Esophagus squamous epithelium (tissue), 5 donors: ENCODE measurements at regions not wholly inside any gene's neighbourhood (a gene's known extent, or its start where the extent isn't known, plus 50 kb on each side); places are given as distances from the start of the nearest gene placed in this dataset.

Experiments used
- DNase-seq: peaks from one replicate; lab custom pipeline; 2025; lab: John Stamatoyannopoulos, UW
- H3K27ac ChIP-seq, 4 donors: fragments of 200-600 bp; sonication (generic); one replicate each; pipeline ENCODE4 v1.5.1; 2016 to 2019; ENCODE audit warnings: mild to moderate bottlenecking in 1 of 4
- H3K27me3 ChIP-seq, 4 donors: fragments of 200-600 bp; sonication (generic); 1 replicate in 3 of 4; 2 replicates in 1 of 4; pipeline versions ENCODE4 v1.5.1 to v1.6.0; 2017 to 2021; ENCODE audit warnings: antibody characterized with exemption in 1 of 4
- H3K36me3 ChIP-seq, 3 donors: fragments of 200-600 bp; sonication (generic); one replicate each; pipeline ENCODE4 v1.5.1; 2016 to 2019
- H3K4me1 ChIP-seq, 3 donors: fragments of 200-600 bp; sonication (generic); one replicate each; pipeline ENCODE4 v1.5.1; 2017 to 2019
- H3K4me3 ChIP-seq, 4 donors: fragments of 200-600 bp; sonication (generic); 1 replicate in 3 of 4; 2 replicates in 1 of 4; pipeline ENCODE4 v1.5.1; 2016 to 2019; ENCODE audit warnings: mild to moderate bottlenecking in 2 of 4, moderate library complexity in 1 of 4
- H3K9me3 ChIP-seq, 3 donors: fragments of 200-600 bp; sonication (generic); one replicate each; pipeline ENCODE4 v1.5.1; 2016 to 2019
- POLR2A ChIP-seq, 4 donors: fragments of 450-650 bp; IDR thresholded peaks; one replicate each; pipeline ENCODE4 v1.6.1; 2017; ENCODE audit warnings: antibody characterized with exemption in 4 of 4, mild to moderate bottlenecking in 4 of 4, moderate library complexity in 3 of 4
- WGBS, 2 donors: methylation state at CpG; one replicate each; pipeline ENCODE4 v1.1.5; 2018; 5-methylcytosine and 5-hydroxymethylcytosine counted together
- intact Hi-C: fragments of 100-400 bp; cut with DNase I; formaldehyde crosslinking; loops from one replicate; pipeline ENCODE4 v1.15.0; 2022
- TF ChIP-seq, protein P1 (sequence below), 6 experiments: fragments of 450-650 bp in 4 of 6; fragments of 200-600 bp in 2 of 6; sonication (generic) in 2 of 6; IDR thresholded peaks; one replicate each; pipeline ENCODE4 v1.5.1; 2016 to 2019; ENCODE audit warnings: antibody characterized with exemption in 6 of 6, mild to moderate bottlenecking in 4 of 6, moderate library complexity in 4 of 6
- donor health status: DM: yes; HTN: yes; CAD: no.

DNA sequence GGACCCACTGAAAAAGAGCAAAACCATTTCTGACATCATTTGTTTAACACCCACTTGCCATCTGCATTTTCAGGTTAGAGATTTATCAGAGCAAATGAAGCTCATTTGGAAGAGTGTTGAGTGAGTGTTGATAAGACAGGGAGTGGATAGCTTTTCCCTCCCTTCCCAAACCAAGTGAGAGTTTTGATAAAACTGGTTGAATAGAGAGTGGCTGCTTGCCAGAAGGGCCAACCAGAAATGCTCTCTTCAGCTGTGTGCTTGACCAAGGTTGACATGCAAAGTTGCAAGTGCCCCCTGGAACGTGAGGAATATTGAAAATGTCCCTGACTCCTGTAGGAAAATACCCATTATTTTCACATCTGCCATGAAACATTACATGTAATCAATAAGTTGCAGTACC, 1487.0 kb upstream of the FLRT2 start:
- WGBS, 2 donors: 73 to 77% methylated on average over 1 of the region's 1 CpG
- no peak overlapping the region for H3K27ac ChIP-seq
- intact Hi-C loops: no loop called here
- H3K36me3 ChIP-seq: no peaks in the 10 kb centered on the region
- H3K4me3 ChIP-seq: no peak overlapping the region
- no peaks in the 10 kb centered on the region for H3K4me1 ChIP-seq
- no peaks in the 10 kb centered on the region for H3K27me3 ChIP-seq
- no peaks in the 10 kb centered on the region for H3K9me3 ChIP-seq
- TF ChIP-seq, protein P1, sequence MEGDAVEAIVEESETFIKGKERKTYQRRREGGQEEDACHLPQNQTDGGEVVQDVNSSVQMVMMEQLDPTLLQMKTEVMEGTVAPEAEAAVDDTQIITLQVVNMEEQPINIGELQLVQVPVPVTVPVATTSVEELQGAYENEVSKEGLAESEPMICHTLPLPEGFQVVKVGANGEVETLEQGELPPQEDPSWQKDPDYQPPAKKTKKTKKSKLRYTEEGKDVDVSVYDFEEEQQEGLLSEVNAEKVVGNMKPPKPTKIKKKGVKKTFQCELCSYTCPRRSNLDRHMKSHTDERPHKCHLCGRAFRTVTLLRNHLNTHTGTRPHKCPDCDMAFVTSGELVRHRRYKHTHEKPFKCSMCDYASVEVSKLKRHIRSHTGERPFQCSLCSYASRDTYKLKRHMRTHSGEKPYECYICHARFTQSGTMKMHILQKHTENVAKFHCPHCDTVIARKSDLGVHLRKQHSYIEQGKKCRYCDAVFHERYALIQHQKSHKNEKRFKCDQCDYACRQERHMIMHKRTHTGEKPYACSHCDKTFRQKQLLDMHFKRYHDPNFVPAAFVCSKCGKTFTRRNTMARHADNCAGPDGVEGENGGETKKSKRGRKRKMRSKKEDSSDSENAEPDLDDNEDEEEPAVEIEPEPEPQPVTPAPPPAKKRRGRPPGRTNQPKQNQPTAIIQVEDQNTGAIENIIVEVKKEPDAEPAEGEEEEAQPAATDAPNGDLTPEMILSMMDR (IDR thresholded peaks at IDR 0.05): no peak
- TF ChIP-seq POLR2A (IDR thresholded peaks at IDR 0.05): no peak
- no peak for DNase-seq

DNA sequence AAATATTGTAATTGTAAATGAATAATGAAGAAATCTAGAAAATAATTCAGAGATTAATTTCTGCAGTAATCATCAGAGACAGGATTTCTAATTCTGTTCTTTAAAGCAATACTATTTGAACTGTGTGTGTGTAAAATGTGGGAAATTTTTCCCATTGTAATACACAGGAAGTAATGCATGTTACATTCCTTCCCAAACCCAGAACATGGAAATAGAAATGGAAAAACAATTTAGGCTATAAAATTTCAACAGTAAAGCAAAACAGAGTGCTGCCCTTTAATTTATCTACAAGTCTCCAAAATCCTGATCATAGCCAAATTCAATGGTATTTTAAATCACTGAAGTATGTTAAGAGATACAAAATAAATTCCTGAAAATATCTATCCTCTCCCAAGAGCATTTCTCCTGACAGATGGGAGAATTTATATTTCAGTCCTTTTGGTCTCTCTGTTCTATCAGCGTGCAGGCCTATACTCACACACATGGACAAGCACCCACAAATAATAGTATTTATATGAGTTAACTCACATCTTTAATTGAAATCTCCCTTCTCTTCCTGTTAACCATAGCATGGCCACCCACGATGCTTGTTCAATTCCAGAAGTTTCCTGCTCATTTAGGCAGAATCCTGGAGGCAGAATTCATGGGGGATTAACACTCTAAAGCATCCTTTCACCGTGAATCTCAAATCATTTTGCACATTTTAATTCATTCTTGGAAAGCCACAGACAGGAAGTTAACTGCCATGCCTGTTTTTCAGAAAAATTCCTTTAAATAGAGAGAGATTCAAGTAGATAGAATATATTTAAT, 1465.4 kb upstream of the FLRT2 start:
- no peaks in the 10 kb centered on the region for H3K27me3 ChIP-seq
- WGBS, 2 donors: 24 to 43% methylated on average over 3 of the region's 3 CpGs
- no peaks in the 10 kb centered on the region for H3K4me1 ChIP-seq
- no peak overlapping the region for H3K4me3 ChIP-seq
- TF ChIP-seq, protein P1 (IDR thresholded peaks at IDR 0.05): no peak
- TF ChIP-seq POLR2A (IDR thresholded peaks at IDR 0.05): no peak
- no peak overlapping the region for H3K27ac ChIP-seq
- intact Hi-C loops: no loop called here
- no peaks in the 10 kb centered on the region for H3K36me3 ChIP-seq
- H3K9me3 ChIP-seq: no peaks in the 10 kb centered on the region
- no peak for DNase-seq

DNA sequence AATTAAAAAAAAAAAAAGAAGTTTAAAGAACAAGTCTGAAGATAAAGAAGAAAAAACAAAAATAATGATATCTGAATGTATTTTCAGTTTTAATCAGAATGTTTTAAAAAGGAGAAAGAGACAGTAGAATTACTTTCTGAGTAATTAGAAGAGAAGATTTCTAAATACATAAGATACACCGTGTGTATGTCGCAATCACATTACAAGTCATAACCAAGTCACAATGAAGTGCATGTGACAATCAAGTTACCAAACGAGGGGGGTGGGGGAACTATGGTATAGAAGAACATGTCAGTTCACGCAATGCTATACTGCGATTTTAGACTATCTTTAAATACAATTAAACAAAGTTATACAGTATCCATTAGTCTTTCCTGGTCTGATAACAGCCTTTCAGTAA, 1464.1 kb upstream of the FLRT2 start:
- no peak for TF ChIP-seq POLR2A (IDR thresholded peaks at IDR 0.05)
- TF ChIP-seq, protein P1 (IDR thresholded peaks at IDR 0.05): no peak
- no peaks in the 10 kb centered on the region for H3K4me1 ChIP-seq
- H3K27me3 ChIP-seq: no peaks in the 10 kb centered on the region
- H3K9me3 ChIP-seq: no peaks in the 10 kb centered on the region
- no peak overlapping the region for H3K27ac ChIP-seq
- no peaks in the 10 kb centered on the region for H3K36me3 ChIP-seq
- H3K4me3 ChIP-seq: no peak overlapping the region
- no peak for DNase-seq
- intact Hi-C loops: no loop called here
- WGBS, 2 donors: 53 to 66% methylated on average over 5 of the region's 5 CpGs

DNA sequence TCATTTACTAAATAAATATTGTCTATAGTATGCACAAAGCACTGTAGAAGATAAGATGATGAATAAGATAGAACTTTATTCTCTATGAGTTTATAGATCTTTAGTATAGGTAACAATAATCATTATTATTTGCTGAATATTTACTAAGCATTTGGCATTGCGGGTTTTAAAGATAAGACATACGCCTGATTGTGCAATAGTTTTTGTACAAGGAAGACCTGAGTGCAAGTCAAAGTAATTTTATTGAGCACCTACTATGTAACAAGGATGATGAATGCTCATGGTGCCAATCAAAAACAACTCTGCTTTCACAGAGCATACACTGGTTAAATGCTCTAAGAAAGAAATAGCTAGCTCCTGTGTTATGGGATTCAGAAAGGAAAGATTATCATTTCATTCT, 1461.7 kb upstream of the FLRT2 start:
- H3K4me1 ChIP-seq: no peaks in the 10 kb centered on the region
- WGBS, 2 donors: 96 to 97% methylated on average over 2 of the region's 2 CpGs
- no peak overlapping the region for H3K4me3 ChIP-seq
- no peaks in the 10 kb centered on the region for H3K27me3 ChIP-seq
- no peaks in the 10 kb centered on the region for H3K9me3 ChIP-seq
- intact Hi-C loops: no loop called here
- H3K27ac ChIP-seq: no peak overlapping the region
- no peak for DNase-seq
- no peak for TF ChIP-seq POLR2A (IDR thresholded peaks at IDR 0.05)
- TF ChIP-seq, protein P1 (IDR thresholded peaks at IDR 0.05): no peak
- H3K36me3 ChIP-seq: no peaks in the 10 kb centered on the region

DNA sequence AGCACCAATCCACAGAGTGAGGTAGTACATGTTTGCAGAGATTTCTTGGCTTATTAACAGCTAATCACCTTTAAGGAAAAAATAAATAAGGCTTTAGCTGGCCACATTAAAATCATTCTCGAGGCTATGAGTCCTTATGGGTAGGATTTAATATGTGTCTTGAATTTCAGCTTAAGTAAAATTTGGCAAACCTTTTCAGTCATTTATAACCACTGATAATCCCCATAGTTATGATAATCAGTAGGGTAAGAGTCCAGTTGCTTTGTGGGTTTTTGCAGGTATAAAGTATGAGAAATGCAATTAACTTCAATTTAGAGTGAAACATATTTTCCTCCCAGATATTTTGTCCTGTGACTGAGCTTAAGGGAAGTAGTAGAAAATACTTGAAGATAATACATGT, 1458.9 kb upstream of the FLRT2 start:
- WGBS, 2 donors: 14 to 48% methylated on average over 1 of the region's 1 CpG
- Histone ChIP-seq H3K27me3 (no peaks in the 10 kb centered on the region), H3K36me3 (no peaks in the 10 kb centered on the region), H3K9me3 (no peaks in the 10 kb centered on the region), H3K4me1 (no peaks in the 10 kb centered on the region), H3K27ac (no peak overlapping the region), H3K4me3 (no peak overlapping the region)
- no peak for TF ChIP-seq POLR2A (IDR thresholded peaks at IDR 0.05)
- TF ChIP-seq, protein P1 (IDR thresholded peaks at IDR 0.05): no peak
- intact Hi-C loops: no loop called here
- DNase-seq: no peak
